DND-41 (cell line): ENCODE measurements at regions not wholly inside any gene's neighbourhood (a gene's known extent, or its start where the extent isn't known, plus 50 kb on each side); places are given as distances from the start of the nearest gene placed in this dataset.

ENCODE experiments used
- ATAC-seq: fragments of 200-7000 bp; cut with Tn5 transposase; 3 replicates; pipeline ENCODE4 v1.9.1; 2021; ENCODE audit warnings: low read depth; ENCODE audit not compliant: insufficient read depth
- DNase-seq: peaks from one replicate; pipeline ENCODE4 v3.0.0-alpha.2; 2020
- H2AFZ ChIP-seq: 2 replicates; pipeline ENCODE4 v1.6.0; 2012; ENCODE audit warnings: low read depth, low read length
- H3K27ac ChIP-seq: 2 replicates; pipeline ENCODE4 v1.5.1; 2012; ENCODE audit warnings: low read length, inconsistent platforms
- H3K27me3 ChIP-seq: fragments of 200-600 bp; sonication (generic); 2 replicates; pipeline ENCODE4 v1.6.0; 2012; ENCODE audit warnings: low read length, mild to moderate bottlenecking, inconsistent platforms; ENCODE audit not compliant: insufficient read depth, poor library complexity
- H3K36me3 ChIP-seq: 2 replicates; pipeline ENCODE4 v1.5.1; 2012; ENCODE audit warnings: low read length, inconsistent platforms; ENCODE audit not compliant: insufficient read depth
- H3K4me1 ChIP-seq: 2 replicates; pipeline ENCODE4 v1.5.1; 2012; ENCODE audit warnings: mild to moderate bottlenecking, low read length; ENCODE audit not compliant: insufficient read depth
- H3K4me2 ChIP-seq: 2 replicates; pipeline ENCODE4 v1.6.0; 2012; ENCODE audit warnings: mild to moderate bottlenecking, moderate library complexity, low read length, inconsistent platforms; ENCODE audit not compliant: insufficient read depth
- H3K4me3 ChIP-seq, 2 experiments: fragments of 200-600 bp in 1 of 2; shearing (Covaris generic) in 1 of 2; 2 replicates each; pipeline ENCODE4 v1.5.1; 2012 to 2016; ENCODE audit warnings: inconsistent platforms in 2 of 2, low read length in 2 of 2, mild to moderate bottlenecking in 2 of 2, low read depth in 1 of 2, moderate library complexity in 1 of 2
- H3K79me2 ChIP-seq: 2 replicates; pipeline ENCODE4 v1.6.0; 2012; ENCODE audit warnings: low read length, inconsistent platforms; ENCODE audit not compliant: insufficient read depth
- H3K9ac ChIP-seq: 2 replicates; pipeline ENCODE4 v1.6.0; 2012; ENCODE audit warnings: low read depth, mild to moderate bottlenecking, inconsistent platforms, low read length, moderate library complexity
- H3K9me3 ChIP-seq: 2 replicates; pipeline ENCODE4 v1.5.1; 2012; ENCODE audit warnings: low read length, moderate library complexity, mild to moderate bottlenecking, inconsistent platforms; ENCODE audit not compliant: insufficient read depth, severe bottlenecking
- H4K20me1 ChIP-seq: 2 replicates; pipeline ENCODE4 v1.6.0; 2012; ENCODE audit warnings: low read length; ENCODE audit not compliant: insufficient read depth
- EZH2 ChIP-seq: IDR thresholded peaks from 3 replicates; pipeline ENCODE4 v1.6.1; 2012; ENCODE audit warnings: borderline replicate concordance, low read depth, mild to moderate bottlenecking, moderate library complexity, low read length, inconsistent platforms; ENCODE audit not compliant: severe bottlenecking
- TF ChIP-seq, protein P1 (sequence below): IDR thresholded peaks from 2 replicates; pipeline ENCODE4 v1.5.1; 2012; ENCODE audit warnings: borderline replicate concordance, low read length, moderate library complexity, mild to moderate bottlenecking; ENCODE audit not compliant: poor library complexity, severe bottlenecking; ENCODE audit errors: extremely low read depth

DNA sequence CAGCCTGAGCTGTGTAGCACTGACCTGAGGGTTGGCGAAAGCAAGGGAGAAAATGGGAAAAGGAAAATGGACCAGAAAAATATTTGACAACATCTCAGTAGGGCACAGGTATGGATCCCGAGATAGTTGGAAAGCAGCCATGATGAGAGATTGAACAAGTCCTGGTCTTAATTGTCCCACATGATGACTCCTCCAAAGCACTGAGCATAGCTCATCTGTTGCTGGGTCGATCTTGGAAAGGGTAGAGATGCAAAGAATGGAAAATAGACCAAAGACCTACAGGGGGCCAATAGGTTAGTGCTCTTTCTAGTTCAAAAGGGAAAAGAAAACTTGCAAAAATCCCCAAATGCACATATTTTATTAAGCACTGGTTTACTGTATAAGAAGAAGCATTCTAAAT is 251.9 kb downstream of the SEC23A start:
- Histone ChIP-seq H3K4me2 (no peak overlapping the region), H3K27me3 (no peaks in the 10 kb centered on the region), H2AFZ (no peak overlapping the region), H3K9ac (no peak overlapping the region), H3K4me3 (no peak overlapping the region), H3K79me2 (no peaks in the 10 kb centered on the region), H3K36me3 (no peaks in the 10 kb centered on the region), H3K27ac (no peak overlapping the region), H3K9me3 (no peaks in the 10 kb centered on the region), H3K4me1 (no peaks in the 10 kb centered on the region), H4K20me1 (no peaks in the 10 kb centered on the region)
- ATAC-seq (no peak), DNase-seq (no peak)
- no peak for TF ChIP-seq EZH2
- TF ChIP-seq, protein P1, sequence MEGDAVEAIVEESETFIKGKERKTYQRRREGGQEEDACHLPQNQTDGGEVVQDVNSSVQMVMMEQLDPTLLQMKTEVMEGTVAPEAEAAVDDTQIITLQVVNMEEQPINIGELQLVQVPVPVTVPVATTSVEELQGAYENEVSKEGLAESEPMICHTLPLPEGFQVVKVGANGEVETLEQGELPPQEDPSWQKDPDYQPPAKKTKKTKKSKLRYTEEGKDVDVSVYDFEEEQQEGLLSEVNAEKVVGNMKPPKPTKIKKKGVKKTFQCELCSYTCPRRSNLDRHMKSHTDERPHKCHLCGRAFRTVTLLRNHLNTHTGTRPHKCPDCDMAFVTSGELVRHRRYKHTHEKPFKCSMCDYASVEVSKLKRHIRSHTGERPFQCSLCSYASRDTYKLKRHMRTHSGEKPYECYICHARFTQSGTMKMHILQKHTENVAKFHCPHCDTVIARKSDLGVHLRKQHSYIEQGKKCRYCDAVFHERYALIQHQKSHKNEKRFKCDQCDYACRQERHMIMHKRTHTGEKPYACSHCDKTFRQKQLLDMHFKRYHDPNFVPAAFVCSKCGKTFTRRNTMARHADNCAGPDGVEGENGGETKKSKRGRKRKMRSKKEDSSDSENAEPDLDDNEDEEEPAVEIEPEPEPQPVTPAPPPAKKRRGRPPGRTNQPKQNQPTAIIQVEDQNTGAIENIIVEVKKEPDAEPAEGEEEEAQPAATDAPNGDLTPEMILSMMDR = no peak

DNA sequence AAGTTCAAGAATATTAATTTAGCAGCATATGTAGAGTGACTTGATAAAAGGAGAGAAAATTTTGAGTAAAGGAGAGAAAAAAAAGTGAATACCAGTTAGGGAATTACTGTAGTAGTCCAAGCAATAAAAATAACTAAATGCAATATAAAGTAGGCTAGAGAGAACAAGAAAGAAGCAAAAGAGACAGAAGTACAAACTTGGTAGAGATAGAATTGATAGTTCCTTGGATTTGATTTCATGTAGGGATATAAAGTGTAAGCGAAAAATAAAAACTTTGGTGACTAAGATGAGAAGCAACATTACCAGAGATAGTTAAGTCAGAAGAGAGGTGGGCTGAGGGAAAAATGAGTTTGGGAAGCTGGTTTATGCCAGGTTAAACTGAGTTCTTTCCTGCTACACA is 252.4 kb downstream of the SEC23A start:
- no peak overlapping the region for H3K9ac ChIP-seq

DNA sequence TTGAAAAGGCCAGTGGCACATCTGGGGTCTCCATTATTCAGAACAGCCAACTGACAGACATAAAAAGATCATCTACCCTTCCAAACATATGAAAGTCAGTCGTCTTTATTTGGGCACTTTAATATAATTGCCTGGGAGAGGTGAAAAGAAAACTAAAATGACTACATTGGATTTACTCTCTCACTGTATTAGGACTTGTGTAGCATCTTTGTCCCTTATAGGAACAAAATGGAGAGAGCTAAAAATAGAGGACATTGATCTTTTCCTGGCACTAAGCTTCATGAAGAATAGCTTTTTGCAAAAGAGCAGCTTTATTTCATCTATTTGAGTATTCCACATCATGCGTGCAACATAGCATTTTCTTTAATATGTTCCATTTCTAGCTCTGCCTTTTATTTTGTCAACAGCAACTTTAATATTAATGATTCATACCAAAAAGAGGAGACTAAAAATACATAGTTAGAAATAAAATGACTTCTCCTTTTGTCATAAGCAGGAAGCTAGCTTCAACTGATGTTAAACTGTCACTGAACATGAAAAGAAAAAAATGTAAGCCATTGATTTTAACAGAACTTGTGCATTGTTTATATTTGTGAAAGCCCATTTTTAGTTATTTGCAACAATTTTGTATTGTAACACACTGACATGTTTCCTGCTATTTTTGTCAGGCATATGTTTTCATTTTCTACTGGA is 254.6 kb downstream of the SEC23A start:
- H3K9ac ChIP-seq = no peak overlapping the region
- no peaks in the 10 kb centered on the region for H4K20me1 ChIP-seq
- no peak overlapping the region for H2AFZ ChIP-seq
- H3K36me3 ChIP-seq = no peaks in the 10 kb centered on the region
- H3K4me2 ChIP-seq = no peak overlapping the region
- no peaks in the 10 kb centered on the region for H3K27me3 ChIP-seq
- H3K27ac ChIP-seq = no peak overlapping the region
- H3K79me2 ChIP-seq = no peaks in the 10 kb centered on the region
- TF ChIP-seq, protein P1 = no peak
- TF ChIP-seq EZH2 = no peak
- H3K4me3 ChIP-seq = no peak overlapping the region
- no peak for ATAC-seq
- H3K4me1 ChIP-seq = no peaks in the 10 kb centered on the region
- DNase-seq = no peak
- no peaks in the 10 kb centered on the region for H3K9me3 ChIP-seq

More for the DNA sequence above, 252.4 kb downstream of the SEC23A start:
- DNase-seq (no peak), ATAC-seq (no peak)
- Histone ChIP-seq H3K27me3 (no peaks in the 10 kb centered on the region), H3K4me2 (no peak overlapping the region), H3K4me1 (no peaks in the 10 kb centered on the region), H3K36me3 (no peaks in the 10 kb centered on the region), H4K20me1 (no peaks in the 10 kb centered on the region), H3K4me3 (no peak overlapping the region), H3K9me3 (no peaks in the 10 kb centered on the region), H2AFZ (no peak overlapping the region), H3K27ac (no peak overlapping the region), H3K79me2 (no peaks in the 10 kb centered on the region)
- TF ChIP-seq EZH2 = no peak
- TF ChIP-seq, protein P1 = no peak
